ENCODE measurements at regions not wholly inside any gene's neighbourhood (a gene's known extent, or its start where the extent isn't known, plus 50 kb on each side); places are given as distances from the start of the nearest gene placed in this dataset.
"Not testable (repeated sequence)": the region's sequence is repeated elsewhere in the genome, so short reads cannot be mapped to it uniquely, and the experiment has no call there.

DNA sequence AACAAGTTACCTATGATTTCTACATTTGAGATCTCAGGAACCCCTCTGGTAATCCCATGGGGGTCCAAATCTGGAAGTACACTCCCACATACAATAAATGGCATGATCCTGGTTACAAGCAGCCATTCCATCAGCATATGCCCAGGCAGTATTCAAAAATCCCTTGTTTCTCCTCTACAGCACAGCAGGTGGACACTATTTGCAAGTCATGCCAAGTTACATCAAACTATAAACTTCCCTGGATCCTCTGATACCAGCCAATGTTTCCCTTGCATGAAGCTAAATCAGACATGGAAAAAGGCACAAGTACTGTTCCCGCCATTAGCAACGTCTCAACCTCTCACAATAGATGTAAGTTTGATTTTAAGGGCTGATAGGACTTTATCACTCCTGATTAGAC lies 134.5 kb upstream of the PRSS16 start:
- no peak for DNase-seq

DNA sequence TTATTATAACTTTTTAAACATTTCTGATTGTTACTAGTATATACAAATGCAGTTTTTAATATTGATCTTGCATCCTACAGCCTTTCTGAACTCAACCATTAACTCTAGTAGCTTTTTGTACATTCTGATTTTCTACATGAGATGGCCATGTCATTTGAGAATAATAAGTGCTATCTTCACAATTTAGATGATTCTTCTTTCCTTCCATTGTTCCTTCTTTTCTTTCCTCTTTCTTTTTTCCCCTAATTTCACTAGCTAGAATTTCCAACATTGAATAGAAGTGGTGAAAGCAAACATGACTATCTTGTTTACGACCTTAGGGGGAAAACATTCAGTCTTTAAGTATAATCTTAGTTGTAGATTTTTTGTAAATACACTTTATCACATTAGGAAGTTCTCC lies 128.2 kb upstream of the PRSS16 start:
- DNase-seq = no peak

DNA sequence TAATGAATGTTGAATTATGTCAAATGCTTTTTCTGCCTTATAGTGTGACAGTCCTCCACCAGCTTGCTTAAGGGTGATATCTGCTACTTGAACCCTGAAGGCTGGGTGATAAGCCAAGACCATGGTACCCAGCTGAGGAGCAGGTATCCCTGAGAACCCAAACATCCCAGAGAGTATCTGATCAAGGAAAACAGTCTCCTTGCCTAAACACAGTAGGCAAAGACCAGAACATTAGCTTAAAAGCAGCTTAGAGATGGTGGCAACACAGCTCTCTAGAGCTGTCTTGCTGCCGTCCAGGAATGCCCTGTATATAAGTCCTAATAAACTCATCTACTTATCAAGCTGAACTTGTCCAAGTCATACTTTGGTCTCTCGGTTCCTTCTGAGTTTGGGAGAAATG lies 127.7 kb upstream of the PRSS16 start:
- no peak for DNase-seq

DNA sequence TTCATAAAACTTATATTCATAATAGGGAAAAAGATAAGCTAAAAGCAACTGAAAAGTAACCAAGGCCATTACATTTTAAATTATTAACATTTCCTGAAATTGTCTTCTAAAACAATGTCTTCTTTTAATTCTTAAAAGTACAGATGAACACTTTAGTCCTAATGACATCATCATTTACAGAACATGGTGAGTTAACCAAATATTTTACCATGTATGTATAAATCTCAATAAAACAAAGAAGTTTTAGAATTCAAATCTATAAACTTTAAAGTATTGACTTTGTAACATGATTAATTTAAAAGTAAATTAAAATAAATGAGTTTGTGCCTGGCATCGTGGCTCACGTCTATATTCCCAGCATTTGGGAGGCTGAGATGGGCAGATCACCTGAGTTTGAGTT lies 125.9 kb upstream of the PRSS16 start:
- DNase-seq = no peak

DNA sequence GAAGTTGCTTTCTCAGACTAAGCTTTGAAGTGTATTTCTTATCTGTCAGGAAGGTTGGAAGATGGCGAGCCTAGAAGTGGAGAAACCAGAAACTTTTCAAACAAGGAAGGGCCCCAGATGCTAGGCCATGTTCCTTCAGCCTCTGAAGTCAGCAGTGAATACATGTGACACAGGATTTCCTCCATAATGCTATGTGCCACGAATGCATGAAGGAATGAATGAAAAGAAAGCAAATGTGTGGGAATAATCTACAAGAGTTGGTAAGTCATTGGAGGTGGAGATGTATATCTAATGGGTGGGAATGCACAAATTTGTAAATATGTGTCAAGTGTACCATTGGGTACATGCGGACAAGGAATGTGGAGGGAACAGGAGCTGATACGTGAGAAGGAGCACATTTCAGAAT lies 123.2 kb upstream of the PRSS16 start:
- DNase-seq = no peak

DNA sequence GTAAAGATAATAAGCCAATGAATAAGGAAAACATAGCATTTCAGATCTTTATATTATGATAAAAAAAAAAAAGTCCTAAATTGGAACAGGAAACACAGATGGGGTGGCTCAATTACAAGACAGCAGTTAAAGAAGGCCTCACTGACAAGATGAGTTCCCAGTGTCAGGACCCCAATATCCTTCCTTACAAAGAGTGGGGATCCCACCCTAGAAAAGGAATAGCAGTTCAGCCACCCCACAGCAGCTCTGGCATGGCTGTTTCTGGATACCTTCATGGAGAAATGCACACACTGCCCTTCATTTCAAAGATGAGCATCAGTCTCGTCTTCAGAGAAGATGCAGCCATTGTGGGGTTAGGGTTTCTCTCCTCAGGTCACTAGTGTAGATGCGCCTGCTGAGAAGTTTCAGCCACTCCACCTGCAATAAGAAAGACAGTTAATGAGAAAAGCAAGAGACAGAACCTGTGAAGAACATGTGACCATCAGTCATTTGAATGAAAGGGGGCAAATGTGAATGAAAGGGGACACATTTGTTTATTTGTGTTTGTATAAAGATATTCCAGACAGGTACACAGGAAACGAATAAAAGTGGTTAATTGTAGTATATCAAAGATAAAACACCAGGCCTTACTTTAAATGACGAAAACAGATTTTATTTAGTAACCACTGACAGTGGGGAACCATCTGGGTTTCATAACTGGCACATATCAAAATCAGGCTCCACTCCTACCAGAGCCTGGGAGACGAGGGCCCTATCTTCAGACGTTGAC lies 121.3 kb upstream of the PRSS16 start:
- no peak for DNase-seq

DNA sequence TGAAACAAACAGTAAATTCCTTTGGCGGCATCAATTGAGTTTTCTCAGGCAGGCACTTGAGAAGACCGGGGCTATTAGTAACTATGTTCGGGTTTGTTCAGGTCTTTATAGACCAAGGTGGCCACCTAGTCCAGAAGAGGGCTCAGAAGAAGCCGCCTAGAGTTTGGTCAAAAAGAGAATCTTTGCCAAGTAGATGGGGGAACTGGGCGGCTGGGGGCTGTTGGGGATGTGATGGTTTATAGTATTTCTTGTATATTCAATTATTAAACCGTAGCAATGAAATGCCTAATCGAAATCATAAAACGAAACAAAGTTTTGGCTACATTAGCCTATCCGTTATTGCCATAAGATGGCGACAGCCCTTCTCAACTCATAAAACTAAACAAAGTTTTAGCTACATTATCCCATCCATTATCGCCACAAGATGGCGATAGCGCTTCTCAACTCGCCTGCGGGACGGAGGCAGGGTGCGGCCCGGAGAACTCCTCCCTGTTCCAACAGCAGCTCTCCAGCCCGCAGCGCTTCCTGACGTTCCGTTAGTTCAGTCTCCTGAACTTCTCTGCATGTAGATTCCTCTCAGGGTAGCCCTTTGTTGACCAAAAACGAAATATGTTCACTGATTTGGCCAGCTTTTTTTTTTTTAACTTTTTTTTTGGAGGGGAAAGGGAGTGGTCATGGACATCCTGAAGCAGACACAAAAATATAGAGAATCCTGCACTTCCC lies 120.5 kb upstream of the PRSS16 start:
- DNase-seq = peak; percentile 26

DNA sequence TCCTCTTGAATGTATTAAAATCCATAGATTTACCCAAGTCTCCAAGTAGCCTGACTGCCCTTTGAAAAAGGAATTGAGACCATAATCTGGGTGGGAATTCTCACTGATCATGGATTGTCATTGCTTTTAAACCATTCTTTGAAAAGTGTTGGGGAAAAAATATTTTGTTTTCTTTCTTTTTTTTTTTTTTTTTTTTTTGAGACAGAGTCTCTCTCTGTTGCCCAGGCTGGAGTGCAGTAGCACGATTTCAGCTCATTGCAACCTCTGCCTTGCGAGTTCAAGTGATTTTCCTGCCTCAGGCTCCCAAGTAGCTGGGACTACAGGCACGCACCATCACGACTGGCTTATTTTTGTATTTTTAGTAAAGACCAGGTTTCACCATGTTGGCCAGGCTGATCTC lies 119.6 kb upstream of the PRSS16 start:
- DNase-seq = not testable (repeated sequence)

DNA sequence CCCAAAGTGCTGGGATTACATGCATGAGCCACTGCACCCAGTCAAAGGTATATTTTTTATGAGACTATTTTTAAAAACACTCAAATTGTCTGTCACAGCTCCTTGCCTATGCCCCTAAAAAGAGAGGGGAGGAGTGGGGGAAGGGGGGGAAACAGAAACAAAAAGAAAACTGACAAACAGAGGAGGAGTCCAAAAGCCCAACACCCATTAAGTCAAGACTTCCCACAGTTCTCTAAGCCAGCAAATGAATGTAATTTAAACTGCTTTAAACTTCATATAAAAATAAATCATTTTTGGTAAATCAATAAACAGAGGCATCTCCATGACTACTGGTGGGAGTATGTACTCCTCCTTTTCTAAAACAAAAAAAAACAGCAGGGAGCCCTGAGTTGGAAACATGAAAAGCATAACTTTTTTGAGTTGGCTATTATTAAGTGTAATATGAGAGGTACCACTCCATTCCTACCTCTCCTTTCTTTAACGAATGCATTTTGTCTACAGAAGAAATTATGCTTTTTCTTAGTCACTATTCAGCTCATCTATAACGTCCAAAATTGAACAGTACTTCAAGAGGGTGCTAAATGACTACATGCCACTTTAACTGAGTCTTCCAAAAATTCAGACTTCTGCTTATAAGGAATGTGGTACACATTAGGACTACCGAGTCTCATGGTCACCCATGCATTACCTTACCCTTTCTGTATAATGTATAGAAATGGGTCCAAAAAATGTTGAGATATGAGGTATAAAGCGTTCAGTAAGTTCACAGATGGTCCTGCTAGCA lies 119.0 kb upstream of the PRSS16 start:
- DNase-seq = no peak

DNA sequence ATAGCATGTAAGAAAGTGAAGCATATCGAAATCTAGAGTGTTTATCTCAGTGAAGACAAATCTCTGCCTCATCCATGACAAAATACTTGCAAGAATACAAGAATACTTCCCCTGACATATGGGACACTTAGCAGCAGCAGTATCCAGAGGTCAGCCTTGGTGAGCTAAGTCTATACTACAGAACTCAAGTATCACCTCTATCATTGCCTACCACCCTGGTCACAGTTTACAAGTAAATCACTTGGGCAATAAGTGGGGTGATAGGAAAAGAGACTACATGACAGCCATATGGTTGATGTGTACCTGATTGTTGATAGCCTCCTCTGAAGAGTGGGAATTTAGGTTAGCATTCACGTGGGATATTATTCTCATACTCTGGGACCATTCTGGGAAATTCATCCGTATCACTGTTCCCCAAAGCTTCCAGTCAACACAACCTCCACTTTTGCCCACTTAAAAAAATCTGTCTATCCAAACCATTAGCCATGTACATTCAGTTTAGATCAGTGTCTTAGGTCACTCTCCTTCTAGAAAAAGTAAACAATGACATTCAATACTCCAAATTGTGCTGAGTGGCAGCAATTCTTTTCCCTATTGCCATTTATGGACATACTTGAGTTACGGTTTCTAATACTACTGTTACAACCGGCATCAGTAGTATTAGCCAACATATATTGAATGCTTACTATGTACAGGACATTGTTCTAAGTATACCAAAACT lies 118.2 kb upstream of the PRSS16 start:
- DNase-seq = no peak

DNA sequence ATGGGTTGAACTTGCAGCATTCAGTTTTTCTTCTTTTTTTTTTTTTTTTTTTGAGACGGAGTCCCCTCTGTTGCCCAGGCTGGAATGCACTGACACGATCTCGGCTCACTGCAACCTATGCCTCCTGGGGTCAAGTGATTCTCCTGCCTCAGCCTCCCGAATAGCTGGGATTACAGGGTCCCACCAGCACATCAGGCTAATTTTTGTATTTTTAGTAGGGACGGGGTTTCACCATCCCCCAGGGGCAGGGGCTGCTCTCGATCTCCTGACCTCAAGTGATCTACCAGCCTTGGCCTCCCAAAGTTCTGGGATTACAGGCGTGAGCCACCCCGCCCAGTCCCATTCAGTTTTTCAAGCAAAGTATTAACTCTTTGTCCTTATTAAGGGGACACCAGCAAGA lies 117.6 kb upstream of the PRSS16 start:
- no peak for DNase-seq

DNA sequence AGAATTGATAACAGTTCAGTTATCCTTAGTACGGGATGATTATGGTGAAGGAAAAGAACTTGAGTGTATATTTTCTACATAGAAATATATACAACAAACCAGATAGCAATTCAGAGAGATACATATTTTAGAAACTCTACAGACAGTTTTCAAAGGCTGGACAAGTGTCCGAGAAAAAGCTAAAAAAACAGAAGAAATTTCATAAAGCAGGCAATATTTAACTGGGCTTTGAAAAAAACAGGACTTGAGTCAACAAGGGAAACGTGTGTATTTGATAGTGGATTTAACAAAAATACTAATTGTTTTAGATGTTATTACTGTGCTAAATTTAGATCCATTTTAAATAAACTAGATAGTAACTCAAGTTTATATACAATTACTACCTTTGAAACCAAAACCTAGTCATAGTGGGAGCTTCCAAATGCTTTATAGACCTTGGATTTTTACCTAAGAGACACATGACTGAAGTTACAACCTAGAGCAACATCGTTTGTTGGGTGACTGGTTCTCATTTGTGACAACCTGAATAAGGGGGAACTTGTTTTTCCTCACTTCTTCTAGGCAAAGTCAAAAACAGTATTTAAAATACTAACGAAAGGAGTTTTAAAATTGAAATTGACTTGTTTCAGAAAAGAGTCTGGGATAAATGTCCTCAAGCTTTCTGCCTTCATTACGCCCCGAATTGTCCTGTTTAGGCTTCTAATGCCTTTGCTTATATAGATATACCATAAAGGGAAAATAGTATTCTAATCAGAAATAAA lies 116.7 kb upstream of the PRSS16 start:
- DNase-seq = no peak

DNA sequence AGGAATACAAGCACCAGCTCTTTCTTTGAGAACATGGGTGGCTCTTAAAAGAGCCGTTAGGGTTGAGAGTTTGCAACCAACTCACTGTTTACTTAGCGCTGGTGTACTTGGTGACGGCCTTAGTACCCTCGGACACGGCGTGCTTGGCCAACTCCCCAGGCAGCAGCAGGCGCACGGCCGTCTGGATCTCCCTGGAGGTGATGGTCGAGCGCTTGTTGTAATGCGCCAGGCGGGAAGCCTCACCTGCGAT lies 115.3 kb upstream of the PRSS16 start:
- DNase-seq = not testable (repeated sequence)

DNA sequence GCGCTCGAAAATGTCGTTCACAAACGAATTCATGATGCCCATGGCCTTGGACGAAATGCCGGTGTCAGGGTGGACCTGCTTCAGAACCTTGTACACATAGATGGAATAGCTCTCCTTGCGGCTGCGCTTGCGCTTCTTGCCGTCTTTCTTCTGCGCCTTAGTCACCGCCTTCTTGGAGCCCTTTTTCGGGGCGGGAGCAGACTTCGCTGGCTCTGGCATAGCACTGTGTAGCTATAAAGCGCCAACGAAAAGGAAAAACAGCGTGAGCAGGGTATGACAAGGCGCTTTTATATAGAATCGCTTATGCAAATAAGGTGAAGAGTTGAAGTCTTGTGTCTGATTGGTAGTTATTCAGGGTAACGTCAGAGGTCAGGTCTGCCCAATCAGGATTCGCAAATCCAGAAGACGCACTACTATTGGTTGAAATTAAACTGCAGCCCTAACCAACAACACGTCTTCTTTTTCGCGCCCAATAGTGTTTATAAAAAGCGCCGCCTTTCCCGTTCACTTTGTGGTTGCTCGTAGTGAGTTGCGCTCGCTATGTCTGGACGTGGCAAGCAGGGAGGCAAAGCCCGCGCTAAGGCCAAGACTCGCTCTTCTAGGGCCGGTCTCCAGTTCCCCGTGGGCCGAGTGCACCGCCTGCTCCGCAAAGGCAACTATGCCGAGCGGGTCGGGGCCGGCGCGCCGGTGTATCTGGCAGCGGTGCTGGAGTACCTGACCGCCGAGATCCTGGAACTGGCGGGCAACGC lies 114.8 kb upstream of the PRSS16 start:
- DNase-seq = peak; percentile 51

DNA sequence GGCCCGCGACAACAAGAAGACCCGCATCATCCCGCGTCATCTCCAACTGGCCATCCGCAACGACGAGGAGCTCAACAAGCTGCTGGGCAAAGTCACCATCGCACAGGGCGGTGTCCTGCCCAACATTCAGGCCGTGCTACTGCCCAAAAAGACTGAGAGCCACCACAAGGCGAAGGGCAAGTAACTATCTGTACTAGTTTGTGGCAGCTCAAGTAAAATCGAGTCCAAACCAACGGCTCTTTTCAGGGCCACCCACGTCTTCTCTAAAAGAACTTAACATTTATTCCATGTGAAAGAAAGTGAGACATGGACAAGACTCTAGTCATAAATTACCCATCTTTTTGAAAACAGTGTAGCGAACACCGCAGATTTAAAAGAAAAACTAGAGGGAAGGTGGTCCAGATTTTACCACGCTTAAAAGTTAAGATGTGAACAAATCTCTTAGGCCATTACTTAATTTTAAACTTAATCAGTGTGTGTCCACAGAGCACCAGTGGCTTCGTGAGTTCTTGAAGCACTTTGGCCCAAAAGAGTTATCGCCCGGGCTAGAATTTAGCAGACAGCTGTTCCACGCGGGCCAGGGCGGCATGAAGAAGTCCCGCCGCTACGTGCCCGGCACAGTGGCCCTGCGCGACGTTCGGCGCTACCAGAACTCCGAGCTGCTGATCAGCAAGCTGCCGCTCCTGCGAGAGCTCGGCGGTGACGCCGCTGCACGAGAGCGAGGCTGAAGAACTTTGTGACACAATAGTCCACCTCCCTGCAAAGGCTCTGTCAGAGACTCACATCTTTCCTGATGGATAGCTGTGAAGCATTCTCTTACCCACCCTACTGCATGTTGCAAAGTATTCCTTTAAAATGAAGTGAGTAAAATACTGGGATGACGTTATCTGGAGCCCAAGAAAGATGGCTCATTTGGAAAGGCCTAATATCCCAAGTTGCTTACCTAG lies 113.9 kb upstream of the PRSS16 start:
- DNase-seq = no peak

DNA sequence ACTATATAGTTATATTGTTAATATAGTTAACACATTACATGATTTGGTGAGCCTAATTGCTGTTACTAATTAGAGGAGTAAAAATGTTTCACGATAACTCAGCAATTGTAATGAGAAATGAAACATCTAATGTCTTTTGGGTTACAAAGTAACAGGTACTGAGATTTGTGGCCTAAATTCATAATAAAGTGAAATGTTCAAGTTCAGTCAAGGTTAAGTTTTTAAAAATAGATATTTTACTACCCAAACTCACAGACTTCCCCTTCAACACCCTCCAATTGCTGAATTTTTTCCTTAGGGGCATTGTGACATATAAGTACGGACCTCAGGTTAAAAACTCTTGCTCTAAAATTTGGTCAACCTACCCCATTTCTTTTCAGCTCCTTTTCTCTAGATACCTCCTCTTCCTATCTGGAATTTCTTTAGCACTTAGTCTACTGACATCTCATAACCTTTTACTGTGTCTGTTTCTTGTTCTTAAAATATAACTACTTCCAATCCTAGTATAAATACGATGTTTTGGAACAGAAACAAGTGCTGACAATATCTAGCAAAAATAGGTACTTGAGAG lies 112.3 kb upstream of the PRSS16 start:
- no peak for DNase-seq

DNA sequence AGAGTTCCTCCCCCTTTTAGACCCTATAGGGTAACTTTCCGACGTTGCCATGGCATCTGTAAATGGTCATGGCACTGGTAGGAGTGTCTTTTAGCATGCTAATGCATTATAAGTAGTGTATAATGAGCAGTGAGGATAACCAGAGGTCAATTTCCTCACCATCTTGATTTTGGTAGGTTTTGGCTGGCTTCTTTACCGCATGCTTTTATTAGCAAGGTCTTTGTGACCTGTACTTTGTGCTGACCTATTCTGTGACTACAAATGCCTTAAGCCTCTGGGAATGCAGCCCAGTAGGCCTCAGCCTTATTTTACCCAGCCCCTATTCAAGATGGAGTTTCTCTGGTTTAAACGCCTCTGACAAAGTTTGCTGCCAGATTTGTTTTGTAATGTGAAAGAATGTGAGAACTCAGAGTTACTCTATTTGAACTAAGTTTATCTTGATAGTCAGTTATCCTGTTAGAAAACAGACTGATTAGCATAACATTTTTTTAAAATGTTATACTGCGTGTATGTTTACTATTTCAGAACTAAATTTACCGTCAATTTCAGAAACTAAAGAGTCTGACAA lies 111.3 kb upstream of the PRSS16 start:
- no peak for DNase-seq

DNA sequence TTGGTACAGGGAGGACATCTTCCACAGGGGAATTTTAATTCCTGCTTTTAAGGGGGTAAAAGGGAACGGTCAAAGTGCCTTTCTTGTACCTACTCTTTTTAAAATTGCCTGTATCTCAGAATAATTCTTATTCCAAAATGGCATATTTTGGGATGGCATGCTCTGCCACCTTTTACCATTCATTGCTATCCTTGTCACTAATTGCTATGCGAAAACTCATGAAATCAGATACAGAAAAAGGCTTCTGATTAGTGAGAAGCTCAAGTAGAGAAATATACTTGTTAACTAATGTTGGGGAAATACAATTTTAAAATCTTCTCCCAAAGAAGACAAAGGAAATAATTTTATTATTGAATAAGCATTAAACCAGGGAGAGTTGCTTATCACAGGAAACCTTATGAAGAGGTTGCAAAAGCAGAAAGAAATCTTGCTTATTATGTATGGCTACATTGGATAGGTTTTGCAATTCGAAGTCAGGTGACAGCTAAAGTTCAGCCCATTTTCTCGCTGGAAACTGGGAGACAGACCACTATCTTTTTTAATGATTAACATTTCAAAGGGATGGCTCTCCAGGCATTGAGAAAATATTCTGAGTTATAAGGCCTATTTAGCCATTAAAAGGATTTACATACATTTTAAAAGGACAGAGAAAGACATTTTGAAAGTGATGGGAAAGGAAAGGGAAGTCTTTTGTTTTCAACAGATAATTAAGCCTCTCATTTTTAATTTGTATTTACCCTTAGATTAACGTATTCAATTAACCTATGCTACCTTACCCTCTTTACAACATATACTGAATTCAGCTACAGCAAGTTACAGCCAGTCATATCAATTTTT lies 110.3 kb upstream of the PRSS16 start:
- no peak for DNase-seq

DNA sequence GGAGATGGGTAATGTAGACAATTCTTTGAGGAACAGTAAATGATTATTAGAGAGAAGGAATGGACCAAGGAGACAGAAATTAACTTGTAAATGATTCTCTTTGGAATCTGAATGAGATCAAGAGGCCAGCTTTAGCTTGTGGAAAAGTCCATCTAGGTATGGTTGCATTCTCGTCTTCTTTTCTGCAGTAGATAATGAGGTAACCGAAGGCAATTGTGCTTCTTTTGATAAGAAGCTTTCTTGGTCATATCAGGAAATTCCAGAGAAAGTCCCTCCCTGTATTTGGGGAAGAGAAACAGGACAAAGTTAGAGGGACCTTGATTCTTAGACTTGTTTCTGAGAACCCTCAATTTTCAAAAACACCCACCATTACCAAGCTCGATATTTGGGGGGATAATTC lies 109.1 kb upstream of the PRSS16 start:
- no peak for DNase-seq
